K562 (cell line): ENCODE measurements at regions not wholly inside any gene's neighbourhood (a gene's known extent, or its start where the extent isn't known, plus 50 kb on each side); places are given as distances from the start of the nearest gene placed in this dataset.

ENCODE experiments used
- ATAC-seq: fragments of 200-7000 bp; cut with Tn5 transposase; 3 replicates; pipeline ENCODE4 v1.9.1; 2020; ENCODE audit warnings: moderate library complexity
- BruUV-seq: library from RNA; stranded (reverse); fragments of 400-500 nt; replicated peaks from 2 replicates; lab custom pipeline; 2021; lab: Mats Ljungman, UMichigan
- CTCF ChIA-PET: fragments of 300-600 bp; formaldehyde crosslinking; extraction: SDS; loops from one replicate; lab custom pipeline; 2021; ENCODE audit warnings: low intra/inter-chr PET ratio; lab: Yijun Ruan, JAX
- POLR2A ChIA-PET: fragments of 300-600, 350-650 bp; sonication (Branson Sonifier 250); formaldehyde crosslinking; extraction: SDS; loops from one replicate; lab custom pipeline; 2021; ENCODE audit warnings: antibody characterized with exemption, inconsistent platforms; lab: Yijun Ruan, JAX
- DNase-seq, 4 experiments: peaks; one replicate each; pipeline versions ENCODE4 v3.0.0 to v3.0.0-alpha.2; 2011 to 2018; ENCODE audit warnings: low spot score in 3 of 4, mixed read lengths in 3 of 4; ENCODE audit errors: extremely low read depth in 1 of 4
- FAIRE-seq: peaks from 2 replicates; lab custom pipeline; 2011; peaks lifted over from hg19 to GRCh38; lab: Jason Lieb, UNC
- H2AFZ ChIP-seq: 2 replicates; pipeline ENCODE4 v1.6.0; 2011; ENCODE audit warnings: low read depth, low read length, control low read depth, inconsistent platforms
- H3K27ac ChIP-seq: fragments of 200-600 bp; 3 replicates; pipeline ENCODE4 v1.8.0; 2011; ENCODE audit warnings: low read depth, mild to moderate bottlenecking, control low read depth, inconsistent platforms, low read length, moderate library complexity, mixed read lengths; ENCODE audit errors: extremely low read depth
- H3K27me3 ChIP-seq, 2 experiments: fragments of 300-600 bp in 1 of 2; 2 replicates in 1 of 2; 3 replicates in 1 of 2; pipeline versions ENCODE4 v1.6.0 to v1.8.0; 2011; ENCODE audit warnings: inconsistent platforms in 2 of 2, low read length in 2 of 2, mild to moderate bottlenecking in 1 of 2, mixed read lengths in 1 of 2, moderate library complexity in 1 of 2; ENCODE audit not compliant: control insufficient read depth in 2 of 2, insufficient read depth in 2 of 2
- H3K36me3 ChIP-seq: fragments of 300-600 bp; 3 replicates; pipeline ENCODE4 v1.8.0; 2011; ENCODE audit warnings: mild to moderate bottlenecking, low read length, inconsistent platforms; ENCODE audit not compliant: control insufficient read depth, insufficient read depth
- H3K4me1 ChIP-seq, 2 experiments: fragments of 200-600 bp in 1 of 2; replicated peaks in 1 of 2; 2 replicates in 1 of 2; 3 replicates in 1 of 2; pipeline versions ENCODE4 v1.5.1 to v1.8.0; 2011; ENCODE audit warnings: inconsistent platforms in 2 of 2, low read length in 2 of 2, mild to moderate bottlenecking in 1 of 2, mixed read lengths in 1 of 2, moderate library complexity in 1 of 2; ENCODE audit not compliant: control insufficient read depth in 2 of 2, insufficient read depth in 2 of 2
- H3K4me2 ChIP-seq: 2 replicates; pipeline ENCODE4 v1.6.1; 2011; ENCODE audit warnings: low read length, control low read depth, inconsistent platforms, mixed read lengths; ENCODE audit not compliant: insufficient read depth
- H3K4me3 ChIP-seq: fragments of 200-600 bp; sonication (generic), shearing (Covaris generic); 2 replicates; pipeline ENCODE4 v1.5.1; 2016; ENCODE audit warnings: control low read depth, inconsistent platforms
- H3K79me2 ChIP-seq: fragments of 200-600 bp; 3 replicates; pipeline ENCODE4 v1.8.0; 2011; ENCODE audit warnings: low read length, inconsistent platforms; ENCODE audit not compliant: control insufficient read depth, insufficient read depth
- H3K9ac ChIP-seq, 2 experiments: 2 replicates each; pipeline versions ENCODE4 v1.6.0 to v1.6.1; 2011; ENCODE audit warnings: low read depth in 2 of 2, low read length in 2 of 2, control low read depth in 1 of 2, inconsistent platforms in 1 of 2, mild to moderate bottlenecking in 1 of 2, mixed read lengths in 1 of 2; ENCODE audit not compliant: insufficient read depth in 1 of 2
- H3K9me1 ChIP-seq: one replicate; pipeline ENCODE4 v1.6.0; 2011; ENCODE audit warnings: inconsistent platforms, mild to moderate bottlenecking, low read length, moderate library complexity; ENCODE audit not compliant: control insufficient read depth, insufficient read depth
- H3K9me3 ChIP-seq: replicated peaks from 2 replicates; pipeline ENCODE4 v1.5.1; 2011; ENCODE audit warnings: low read depth, low read length, inconsistent platforms; ENCODE audit not compliant: control insufficient read depth, insufficient read depth
- H4K20me1 ChIP-seq: replicated peaks from 2 replicates; pipeline ENCODE4 v1.6.1; 2011; ENCODE audit warnings: low read length, inconsistent platforms, mixed read lengths; ENCODE audit not compliant: control insufficient read depth, insufficient read depth
- CREM ChIP-seq: IDR thresholded peaks from 2 replicates; pipeline ENCODE4 v1.6.1; 2014; ENCODE audit warnings: antibody characterized with exemption, low read depth
- CXXC5 ChIP-seq: fragments of 250-450 bp; sonication (Bioruptor Pico); IDR thresholded peaks from 2 replicates; pipeline ENCODE4 v1.8.0; 2022; ENCODE audit warnings: inconsistent platforms, mild to moderate bottlenecking, moderate library complexity
- RBM15 ChIP-seq: fragments of 200-400 bp; formaldehyde crosslinking; IDR thresholded peaks from 2 replicates; pipeline ENCODE4 v1.6.1; 2018; ENCODE audit warnings: mild to moderate bottlenecking, low read length, moderate library complexity; ENCODE audit not compliant: insufficient read depth
- RUNX1 ChIP-seq: sonication (generic); IDR thresholded peaks from 2 replicates; pipeline ENCODE4 v1.6.1; 2016; ENCODE audit warnings: antibody characterized with exemption, low read depth
- ZBTB33 ChIP-seq: sonication (generic); formaldehyde crosslinking; IDR thresholded peaks from 2 replicates; pipeline ENCODE4 v1.8.1; 2023; ENCODE audit warnings: mild to moderate bottlenecking, missing genetic modification reagents
- ZNF280A ChIP-seq: fragments of 450-650 bp; IDR thresholded peaks from 2 replicates; pipeline ENCODE4 v1.6.1; 2018; ENCODE audit warnings: mild to moderate bottlenecking, low read depth; ENCODE audit not compliant: partially characterized antibody
- WGBS: fragments of 100-300 bp; shearing (Covaris generic); methylation state at CpG from one replicate; pipeline ENCODE4 v1.1.6; 2016; ENCODE audit warnings: low coverage, mixed read lengths; ENCODE audit not compliant: insufficient coverage; ENCODE audit errors: missing lambda C conversion rate; 5-methylcytosine and 5-hydroxymethylcytosine counted together
- in situ Hi-C: fragments of 300-500 bp; cut with MboI; formaldehyde crosslinking; loops from 4 replicates; pipeline ENCODE4 v1.15.0; 2018; ENCODE audit warnings: inconsistent platforms, mixed read lengths
- intact Hi-C: fragments of 100-400 bp; cut with micrococcal nuclease; formaldehyde crosslinking; loops from 2 replicates; pipeline ENCODE4 v1.14.2; 2022

GRCh38 chr6:138586638-138587037 is 87.3 kb upstream of the NHSL1 start:
- no peak overlapping the region for H3K4me2 ChIP-seq
- no peaks in the 10 kb centered on the region; the same call in 1 of the 2 replicates for H4K20me1 ChIP-seq
- intact Hi-C loops: no loop called here
- peaks cover 16 to 39% of the 10 kb centered on the region in 2 experiments for H3K27me3 ChIP-seq
- H3K36me3 ChIP-seq: no peaks in the 10 kb centered on the region
- H3K9me3 ChIP-seq: no peaks in the 10 kb centered on the region
- no peak for ATAC-seq
- H3K9me1 ChIP-seq: no peaks in the 10 kb centered on the region
- no peak for FAIRE-seq
- no peak overlapping the region for H3K4me3 ChIP-seq
- BruUV-seq: no TSS peak
- no peaks in the 10 kb centered on the region for H3K79me2 ChIP-seq
- TF ChIP-seq CXXC5: no peak
- TF ChIP-seq ZBTB33: no peak
- no peak for TF ChIP-seq CREM
- no peak for TF ChIP-seq RBM15
- no peak for TF ChIP-seq RUNX1
- no peak for TF ChIP-seq ZNF280A
- TF ChIP-seq, all 486 proteins: peak for 0
- no peak for DNase-seq
- H3K4me1 ChIP-seq: no peaks in the 10 kb centered on the region
- H2AFZ ChIP-seq: no peak overlapping the region
- ChIA-PET CTCF (no interaction called here), POLR2A (no interaction called here)
- H3K9ac ChIP-seq: no peak overlapping the region
- in situ Hi-C loops: loop anchor here (5.0 kb wide), 2 partner anchors 176 to 781 kb away; no protein-coding TSS in a partner anchor
- 2% methylated on average over 5 of the region's 5 CpGs for WGBS
- no peak overlapping the region for H3K27ac ChIP-seq
